SIG-M5 treated with dmso at 0.1 percent for 504 hours (cell line): ENCODE measurements at regions not wholly inside any gene's neighbourhood (a gene's known extent, or its start where the extent isn't known, plus 50 kb on each side); places are given as distances from the start of the nearest gene placed in this dataset.
"Not testable (repeated sequence)": the region's sequence is repeated elsewhere in the genome, so short reads cannot be mapped to it uniquely, and the experiment has no call there.

Experiments used
- DNase-seq: peaks from one replicate; lab custom pipeline; 2025; ENCODE audit not compliant: unreplicated experiment; lab: John Stamatoyannopoulos, UW

DNA sequence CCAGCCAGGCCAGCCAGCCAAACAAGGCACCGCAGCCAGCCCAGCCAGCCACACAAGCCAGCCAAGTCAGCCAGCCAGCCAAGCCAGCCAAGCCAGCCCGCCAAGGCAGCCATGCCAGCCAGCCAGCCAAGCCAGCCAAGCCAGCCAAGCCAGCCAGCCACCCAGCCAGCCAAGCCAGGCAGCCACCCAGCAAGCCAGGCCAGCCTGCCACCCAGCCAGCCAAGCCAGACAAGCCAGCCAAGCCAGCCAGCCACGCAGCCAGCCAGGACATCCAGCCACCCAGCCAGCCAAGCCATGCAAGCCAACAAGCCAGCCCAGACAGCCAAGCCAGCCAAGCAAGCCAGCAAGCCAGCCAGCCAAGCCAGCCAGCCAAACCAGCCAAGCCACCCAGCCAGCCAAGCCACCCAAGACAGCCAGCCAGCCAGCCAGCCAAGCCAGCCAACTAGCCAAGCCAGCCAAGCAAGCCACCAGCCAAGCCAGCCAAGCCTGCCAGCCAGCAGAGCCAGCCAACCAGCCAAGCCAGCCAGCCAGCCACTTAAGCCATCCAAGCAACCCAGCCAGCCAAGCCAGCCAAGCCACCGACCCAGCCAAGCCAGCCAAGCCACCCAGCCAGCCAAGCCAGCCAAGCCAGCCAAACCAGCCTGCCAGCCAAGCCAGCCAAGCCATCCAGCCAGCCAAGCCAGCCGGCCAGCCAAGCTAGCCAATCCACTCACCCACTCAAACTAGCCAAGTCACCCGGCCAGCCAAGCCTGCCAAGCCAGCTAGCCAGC is 341.3 kb upstream of the PLGLB2 start:
- DNase-seq, result not testable (repeated sequence)

DNA sequence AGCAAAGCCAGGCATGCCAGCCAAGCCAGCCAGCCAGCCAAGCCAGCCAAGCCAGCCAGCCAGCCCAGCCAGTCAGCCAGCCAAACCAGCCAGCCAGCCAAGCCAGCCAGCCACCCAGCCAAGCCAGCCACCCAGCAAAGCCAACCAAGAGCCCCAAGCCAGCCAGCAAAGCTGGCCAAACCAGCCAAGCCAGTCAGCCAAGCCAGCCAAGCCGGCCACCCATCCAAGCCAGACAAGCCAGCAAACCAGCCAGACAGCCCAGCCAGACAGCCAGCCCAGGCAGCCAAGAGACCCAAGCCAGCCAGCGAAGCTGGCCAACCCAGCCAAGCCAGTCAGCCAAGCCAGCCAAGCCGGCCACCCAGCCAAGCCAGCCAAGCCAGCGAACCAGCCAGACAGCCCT is 338.3 kb upstream of the PLGLB2 start:
- not testable (repeated sequence) for DNase-seq

DNA sequence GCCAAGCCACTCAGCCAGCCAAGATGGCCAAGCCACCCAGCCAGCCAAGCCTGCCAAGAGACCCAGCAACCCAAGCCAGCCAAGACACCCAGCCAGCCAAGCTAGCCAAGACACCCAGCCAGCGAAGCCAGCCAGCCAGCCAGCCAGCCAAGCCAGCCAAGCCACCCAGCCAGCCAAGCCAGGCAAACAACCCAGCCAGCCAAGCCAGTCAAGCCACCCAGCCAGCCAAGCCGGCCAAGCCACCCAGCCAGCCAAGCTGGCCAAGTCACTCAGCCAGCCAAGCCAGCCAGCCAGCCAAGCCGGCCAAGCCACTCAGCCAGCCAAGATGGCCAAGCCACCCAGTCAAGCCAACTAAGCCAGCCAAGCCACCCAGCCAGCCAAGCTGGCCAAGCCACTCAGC is 337.5 kb upstream of the PLGLB2 start:
- DNase-seq, result not testable (repeated sequence)

DNA sequence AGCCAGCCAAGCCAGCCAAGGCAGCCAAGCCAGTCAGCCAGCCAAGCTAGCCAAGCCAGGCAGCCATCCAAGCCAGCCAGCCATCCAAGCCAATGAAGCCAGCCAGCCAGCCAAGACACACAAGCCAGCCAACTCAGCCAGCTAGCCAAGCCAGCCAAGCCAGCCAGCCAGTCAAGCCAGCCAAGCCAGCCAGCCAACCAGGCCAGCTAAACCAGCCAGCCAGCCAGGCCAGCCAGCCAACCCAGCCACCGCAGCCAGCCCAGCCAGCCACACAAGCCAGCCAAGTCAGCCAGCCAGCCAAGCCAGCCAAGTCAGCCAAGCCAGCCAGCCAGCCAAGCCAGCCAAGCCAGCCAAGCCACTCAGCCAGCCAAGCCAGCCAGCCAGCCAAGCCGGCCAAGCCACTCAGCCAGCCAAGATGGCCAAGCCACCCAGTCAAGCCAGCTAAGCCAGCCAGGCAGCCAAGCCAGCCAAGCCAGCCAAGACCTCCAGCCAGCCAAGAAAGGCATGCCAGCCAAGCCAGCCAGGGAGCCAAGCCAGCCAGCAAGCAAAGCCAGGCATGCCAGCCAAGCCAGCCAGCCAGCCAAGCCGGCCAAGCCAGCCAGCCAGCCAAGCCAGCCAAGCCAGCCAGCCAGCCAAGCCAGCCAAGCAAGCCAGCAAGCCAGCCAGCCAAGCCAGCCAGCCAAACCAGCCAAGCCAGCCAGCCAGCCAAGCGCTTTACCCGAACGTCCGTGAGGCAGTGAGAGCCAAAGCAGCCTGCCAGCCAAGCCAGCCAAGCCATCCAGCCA is 335.7 kb upstream of the PLGLB2 start:
- not testable (repeated sequence) for DNase-seq

DNA sequence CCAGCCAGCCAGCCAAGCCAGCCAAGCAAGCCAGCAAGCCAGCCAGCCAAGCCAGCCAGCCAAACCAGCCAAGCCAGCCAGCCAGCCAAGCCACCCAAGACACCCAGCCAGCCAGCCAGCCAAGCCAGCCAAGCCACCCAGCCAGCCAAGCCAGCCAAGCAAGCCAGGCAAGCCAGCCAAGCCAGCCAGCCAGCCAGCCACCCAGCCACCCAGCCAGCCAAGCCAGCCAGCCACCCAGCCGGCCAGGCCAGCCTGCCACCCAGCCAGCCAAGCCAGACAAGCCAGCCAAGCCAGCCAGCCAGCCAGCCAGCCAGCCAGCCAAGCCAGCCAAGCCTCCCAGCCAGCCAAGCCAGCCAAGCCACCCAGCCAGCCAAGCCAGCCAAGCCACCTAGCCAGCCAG is 333.6 kb upstream of the PLGLB2 start:
- not testable (repeated sequence) for DNase-seq

DNA sequence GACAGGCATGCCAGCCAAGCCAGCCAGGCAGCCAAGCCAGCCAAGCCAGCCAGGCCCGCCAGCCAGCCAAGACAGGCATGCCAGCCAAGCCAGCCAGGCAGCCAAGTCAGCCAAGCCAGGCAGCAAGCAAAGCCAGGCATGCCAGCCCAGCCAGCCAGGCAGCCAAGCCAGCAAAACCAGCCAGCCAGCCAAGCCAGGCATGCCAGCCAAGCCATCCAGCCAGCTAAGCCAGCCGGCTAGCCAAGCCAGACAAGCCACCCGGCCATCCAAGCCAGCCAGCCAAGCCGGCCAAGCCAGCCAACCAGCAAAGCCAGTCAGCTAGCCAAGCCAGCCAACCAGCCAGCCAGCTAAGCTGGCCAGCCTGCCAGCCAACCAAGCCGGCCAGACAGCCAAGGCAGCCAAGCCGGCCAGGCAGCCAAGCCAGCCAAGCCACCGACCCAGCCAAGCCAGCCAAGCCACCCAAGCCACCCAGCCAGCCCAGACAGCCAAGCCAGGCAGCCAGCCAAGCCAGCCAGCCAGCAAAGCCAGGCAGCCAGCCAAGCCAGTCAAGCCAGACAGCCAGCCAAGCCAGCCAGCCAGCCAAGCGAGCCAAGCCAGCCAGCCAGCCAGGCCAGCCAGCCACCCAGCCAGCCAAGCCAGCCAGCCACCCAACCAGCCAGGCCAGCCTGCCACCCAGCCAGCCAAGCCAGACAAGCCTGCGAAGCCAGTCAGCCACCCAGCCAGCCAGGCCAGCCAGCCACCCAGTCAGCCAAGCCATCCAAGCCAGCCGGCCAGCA is 332.9 kb upstream of the PLGLB2 start:
- DNase-seq, result not testable (repeated sequence)

DNA sequence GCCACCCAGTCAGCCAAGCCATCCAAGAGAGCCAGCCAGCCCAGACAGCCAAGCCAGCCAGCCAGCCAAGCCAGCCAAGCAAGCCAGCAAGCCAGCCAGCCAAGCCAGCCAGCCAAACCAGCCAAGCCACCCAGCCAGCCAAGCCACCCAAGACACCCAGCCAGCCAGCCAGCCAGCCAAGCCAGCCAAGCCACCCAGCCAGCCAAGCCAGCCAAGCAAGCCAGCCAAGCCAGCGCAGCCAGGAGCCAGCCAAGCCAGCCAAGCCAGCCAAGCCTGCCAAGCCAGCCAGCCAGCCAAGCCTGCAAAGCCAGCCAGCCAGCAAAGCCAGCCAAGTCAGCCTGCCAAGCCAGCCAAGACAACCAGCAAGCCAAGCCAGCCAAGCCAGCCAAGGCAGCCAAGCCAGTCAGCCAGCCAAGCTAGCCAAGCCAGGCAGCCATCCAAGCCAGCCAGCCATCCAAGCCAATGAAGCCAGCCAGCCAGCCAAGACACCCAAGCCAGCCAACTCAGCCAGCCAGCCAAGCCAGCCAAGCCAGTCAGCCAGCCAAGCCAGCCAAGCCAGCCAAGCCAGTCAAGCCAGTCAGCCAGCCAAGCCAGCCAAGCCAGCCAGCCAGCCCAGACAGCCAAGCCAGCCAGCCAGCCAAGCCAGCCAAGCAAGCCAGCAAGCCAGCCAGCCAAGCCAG is 332.2 kb upstream of the PLGLB2 start:
- not testable (repeated sequence) for DNase-seq

DNA sequence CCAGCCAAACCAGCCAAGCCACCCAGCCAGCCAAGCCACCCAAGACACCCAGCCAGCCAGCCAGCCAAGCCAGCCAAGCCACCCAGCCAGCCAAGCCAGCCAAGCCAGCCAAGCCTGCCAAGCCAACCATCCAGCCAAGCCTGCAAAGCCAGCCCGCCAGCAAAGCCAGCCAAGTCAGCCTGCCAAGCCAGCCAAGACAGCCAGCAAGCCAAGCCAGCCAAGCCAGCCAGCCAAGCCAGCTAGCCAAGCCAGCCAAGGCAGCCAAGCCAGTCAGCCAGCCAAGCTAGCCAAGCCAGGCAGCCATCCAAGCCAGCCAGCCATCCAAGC is 331.7 kb upstream of the PLGLB2 start:
- DNase-seq, result not testable (repeated sequence)

DNA sequence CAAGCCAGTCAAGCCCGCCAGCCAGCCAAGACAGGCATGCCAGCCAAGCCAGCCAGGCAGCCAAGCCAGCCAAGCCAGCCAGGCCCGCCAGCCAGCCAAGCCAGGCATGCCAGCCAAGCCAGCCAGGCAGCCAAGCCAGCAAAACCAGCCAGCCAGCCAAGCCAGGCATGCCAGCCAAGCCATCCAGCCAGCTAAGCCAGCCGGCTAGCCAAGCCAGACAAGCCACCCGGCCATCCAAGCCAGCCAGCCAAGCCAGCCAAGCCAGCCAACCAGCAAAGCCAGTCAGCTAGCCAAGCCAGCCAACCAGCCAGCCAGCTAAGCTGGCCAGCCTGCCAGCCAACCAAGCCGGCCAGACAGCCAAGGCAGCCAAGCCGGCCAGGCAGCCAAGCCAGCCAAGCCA is 330.7 kb upstream of the PLGLB2 start:
- DNase-seq, result not testable (repeated sequence)

DNA sequence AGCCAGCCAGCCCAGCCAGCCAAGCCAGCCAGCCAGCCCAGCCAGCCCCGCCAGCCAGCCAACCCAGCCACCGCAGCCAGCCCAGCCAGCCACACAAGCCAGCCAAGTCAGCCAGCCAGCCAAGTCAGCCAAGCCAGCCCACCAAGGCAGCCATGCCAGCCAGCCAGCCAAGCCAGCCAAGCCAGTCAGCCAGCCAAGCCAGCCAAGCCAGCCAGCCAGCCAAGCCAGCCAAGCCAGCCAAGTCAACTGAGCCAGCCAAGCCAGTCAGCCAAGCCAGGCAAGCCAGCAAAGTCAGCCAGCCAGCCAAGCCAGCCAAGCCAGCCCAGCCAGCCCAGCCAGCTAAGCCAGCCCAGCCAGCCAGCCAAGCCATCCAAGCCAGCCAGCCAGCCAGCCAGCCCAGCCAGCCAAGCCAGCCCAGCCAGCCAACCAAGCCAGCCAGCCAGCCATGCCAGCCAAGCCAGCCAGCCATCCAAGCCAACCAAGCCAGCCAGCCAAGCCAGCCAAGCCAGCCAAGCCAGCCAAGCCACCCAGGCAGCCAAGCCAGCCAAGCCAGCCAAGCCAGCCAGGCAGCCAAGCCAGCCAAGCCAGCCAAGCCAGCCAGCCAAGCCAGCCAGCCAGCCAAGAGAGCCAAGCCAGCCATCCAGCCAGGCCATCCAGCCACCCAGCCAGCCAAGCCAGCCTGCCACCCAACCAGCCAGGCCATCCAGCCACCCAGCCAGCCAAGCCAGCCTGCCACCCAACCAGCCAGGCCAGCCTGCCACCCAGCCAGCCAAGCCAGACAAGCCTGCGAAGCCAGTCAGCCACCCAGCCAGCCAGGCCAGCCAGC is 329.9 kb upstream of the PLGLB2 start:
- DNase-seq, result not testable (repeated sequence)

DNA sequence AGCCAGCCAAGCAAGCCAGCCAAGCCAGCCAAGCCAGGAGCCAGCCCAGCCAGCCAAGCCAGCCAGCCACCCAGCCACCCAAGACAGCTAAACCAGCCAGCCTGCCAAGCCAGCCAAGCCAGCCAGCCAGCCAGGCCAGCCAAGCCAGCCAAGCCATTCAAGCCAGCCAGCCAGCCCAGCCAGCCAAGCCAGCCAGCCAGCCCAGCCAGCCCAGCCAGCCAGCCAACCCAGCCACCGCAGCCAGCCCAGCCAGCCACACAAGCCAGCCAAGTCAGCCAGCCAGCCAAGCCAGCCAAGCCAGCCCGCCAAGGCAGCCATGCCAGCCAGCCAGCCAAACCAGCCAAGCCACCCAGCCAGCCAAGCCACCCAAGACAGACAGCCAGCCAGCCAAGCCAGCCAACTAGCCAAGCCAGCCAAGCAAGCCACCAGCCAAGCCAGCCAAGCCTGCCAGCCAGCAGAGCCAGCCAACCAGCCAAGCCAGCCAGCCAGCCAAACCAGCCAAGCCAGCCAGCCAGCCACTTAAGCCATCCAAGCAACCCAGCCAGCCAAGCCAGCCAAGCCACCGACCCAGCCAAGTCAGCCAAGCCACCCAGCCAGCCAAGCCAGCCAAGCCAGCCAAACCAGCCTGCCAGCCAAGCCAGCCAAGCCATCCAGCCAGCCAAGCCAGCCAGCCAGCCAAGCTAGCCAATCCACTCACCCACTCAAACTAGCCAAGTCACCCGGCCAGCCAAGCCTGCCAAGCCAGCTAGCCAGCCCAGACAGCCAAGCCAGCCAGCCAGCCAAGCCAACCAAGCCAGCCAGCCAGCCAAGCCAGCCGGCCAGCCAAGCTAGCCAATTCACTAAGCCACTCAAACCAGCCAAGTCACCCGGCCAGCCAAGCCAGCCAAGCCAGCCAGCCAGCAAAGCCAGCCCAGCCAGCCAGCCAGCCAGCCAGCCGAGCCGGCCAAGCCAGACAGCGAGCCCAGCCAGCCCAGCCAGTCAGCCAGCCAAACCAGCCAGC is 328.8 kb upstream of the PLGLB2 start:
- DNase-seq, result not testable (repeated sequence)

DNA sequence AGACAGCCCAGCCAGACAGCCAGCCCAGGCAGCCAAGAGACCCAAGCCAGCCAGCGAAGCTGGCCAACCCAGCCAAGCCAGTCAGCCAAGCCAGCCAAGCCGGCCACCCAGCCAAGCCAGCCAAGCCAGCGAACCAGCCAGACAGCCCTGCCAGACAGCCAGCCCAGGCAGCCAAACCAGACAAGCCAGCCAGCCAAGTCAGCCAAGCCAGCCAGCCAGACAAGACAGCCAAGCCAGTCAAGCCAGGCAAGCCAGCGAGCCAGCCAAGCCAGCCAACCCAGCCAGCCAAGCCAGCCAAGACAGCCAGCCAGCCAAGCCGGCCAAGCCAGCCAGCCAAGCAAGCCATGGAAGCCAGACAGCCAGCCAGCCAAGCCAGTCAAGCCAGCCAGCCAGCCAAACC is 327.9 kb upstream of the PLGLB2 start:
- DNase-seq, result not testable (repeated sequence)

DNA sequence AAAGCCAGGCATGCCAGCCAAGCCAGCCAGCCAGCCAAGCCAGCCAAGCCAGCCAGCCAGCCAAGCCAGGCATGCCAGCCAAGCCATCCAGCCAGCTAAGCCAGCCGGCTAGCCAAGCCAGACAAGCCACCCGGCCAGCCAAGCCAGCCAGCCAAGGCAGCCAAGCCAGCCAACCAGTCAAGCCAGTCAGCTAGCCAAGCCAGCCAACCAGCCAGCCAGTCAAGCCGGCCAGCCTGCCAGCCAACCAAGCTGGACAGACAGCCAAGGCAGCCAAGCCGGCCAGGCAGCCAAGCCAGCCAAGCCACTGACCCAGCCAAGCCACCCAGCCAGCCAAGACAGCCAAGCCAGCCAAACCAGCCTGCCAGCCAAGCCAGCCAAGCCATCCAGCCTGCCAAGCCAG is 326.9 kb upstream of the PLGLB2 start:
- not testable (repeated sequence) for DNase-seq

DNA sequence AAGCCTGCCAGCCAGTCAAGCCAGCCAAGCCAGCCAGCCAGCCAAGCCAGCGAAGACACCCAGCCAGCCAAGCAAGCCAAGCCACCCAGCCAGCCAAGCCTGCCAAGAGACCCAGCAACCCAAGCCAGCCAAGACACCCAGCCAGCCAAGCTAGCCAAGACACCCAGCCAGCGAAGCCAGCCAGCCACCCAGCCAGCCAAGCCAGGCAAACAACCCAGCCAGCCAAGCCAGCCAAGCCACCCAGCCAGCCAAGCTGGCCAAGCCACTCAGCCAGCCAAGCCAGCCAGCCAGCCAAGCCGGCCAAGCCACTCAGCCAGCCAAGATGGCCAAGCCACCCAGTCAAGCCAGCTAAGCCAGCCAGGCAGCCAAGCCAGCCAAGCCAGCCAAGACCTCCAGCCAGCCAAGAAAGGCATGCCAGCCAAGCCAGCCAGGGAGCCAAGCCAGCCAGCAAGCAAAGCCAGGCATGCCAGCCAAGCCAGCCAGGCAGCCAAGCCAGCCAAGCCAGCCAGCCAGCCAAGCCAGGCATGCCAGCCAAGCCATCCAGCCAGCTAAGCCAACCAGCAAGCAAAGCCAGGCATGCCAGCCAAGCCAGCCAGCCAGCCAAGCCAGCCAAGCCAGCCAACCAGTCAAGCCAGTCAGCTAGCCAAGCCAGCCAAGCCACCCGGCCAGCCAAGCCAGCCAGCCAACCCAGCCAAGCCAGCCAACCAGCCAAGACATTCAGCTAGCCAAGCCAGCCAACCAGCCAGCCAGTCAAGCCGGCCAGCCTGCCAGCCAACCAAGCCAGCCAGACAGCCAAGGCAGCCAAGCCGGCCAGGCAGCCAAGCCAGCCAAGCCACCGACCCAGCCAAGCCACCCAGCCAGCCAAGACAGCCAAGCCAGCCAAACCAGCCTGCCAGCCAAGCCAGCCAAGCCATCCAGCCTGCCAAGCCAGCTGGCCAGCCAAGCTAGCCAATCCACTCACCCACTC is 323.8 kb upstream of the PLGLB2 start:
- not testable (repeated sequence) for DNase-seq

DNA sequence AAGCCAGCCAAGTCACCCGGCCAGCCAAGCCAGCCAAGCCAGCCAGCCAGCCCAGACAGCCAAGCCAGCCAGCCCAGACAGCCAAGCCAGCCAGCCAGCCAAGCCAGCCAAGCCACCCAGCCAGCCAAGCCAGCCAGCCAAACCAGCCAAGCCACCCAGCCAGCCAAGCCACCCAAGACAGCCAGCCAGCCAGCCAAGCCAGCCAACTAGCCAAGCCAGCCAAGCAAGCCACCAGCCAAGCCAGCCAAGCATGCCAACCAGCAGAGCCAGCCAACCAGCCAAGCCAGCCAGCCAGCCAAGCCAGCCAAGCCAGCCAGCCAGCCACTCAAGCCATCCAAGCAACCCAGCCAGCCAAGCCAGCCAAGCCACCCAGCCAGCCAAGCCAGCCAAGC is 323.1 kb upstream of the PLGLB2 start:
- DNase-seq, result not testable (repeated sequence)

DNA sequence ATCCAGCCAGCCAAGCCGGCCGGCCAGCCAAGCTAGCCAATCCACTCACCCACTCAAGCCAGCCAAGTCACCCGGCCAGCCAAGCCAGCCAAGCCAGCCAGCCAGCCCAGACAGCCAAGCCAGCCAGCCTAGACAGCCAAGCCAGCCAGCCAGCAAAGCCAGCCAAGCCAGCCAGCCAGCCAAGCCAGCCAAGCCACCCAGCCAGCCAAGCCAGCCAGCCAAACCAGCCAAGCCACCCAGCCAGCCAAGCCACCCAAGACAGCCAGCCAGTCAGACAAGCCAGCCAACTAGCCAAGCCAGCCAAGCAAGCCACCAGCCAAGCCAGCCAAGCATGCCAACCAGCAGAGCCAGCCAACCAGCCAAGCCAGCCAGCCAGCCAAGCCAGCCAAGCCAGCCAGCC is 322.7 kb upstream of the PLGLB2 start:
- DNase-seq, result not testable (repeated sequence)

DNA sequence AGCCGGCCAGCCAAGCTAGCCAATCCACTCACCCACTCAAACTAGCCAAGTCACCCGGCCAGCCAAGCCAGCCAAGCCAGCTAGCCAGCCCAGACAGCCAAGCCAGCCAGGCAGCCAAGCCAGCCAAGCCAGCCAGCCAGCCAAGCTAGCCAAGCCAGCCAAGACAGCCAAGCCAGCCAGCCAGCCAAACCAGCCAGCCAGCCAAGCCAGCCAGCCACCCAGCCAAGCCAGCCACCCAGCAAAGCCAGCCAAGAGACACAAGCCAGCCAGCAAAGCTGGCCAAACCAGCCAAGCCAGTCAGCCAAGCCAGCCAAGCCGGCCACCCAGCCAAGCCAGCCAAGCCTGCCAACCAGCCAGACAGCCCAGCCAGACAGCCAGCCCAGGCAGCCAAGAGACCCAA is 322.2 kb upstream of the PLGLB2 start:
- not testable (repeated sequence) for DNase-seq
